Activated T-helper 1 cell treated with anti-CD3 and anti-CD28 coated beads, Interleukin-2, amount 50 U/mL, for 16 hours (primary cell): ENCODE measurements at regions not wholly inside any gene's neighbourhood (a gene's known extent, or its start where the extent isn't known, plus 50 kb on each side); places are given as distances from the start of the nearest gene placed in this dataset.

ENCODE experiments used
- DNase-seq, 2 donors: peaks; one replicate each; pipeline ENCODE4 v3.0.0-alpha.2; 2020; ENCODE audit warnings: low read depth in 1 of 2, low spot score in 1 of 2

GRCh38 chr4:180925805-180926204 is 1317.4 kb upstream of the TENM3 start:
- no peak for DNase-seq

GRCh38 chr4:180926277-180926676 is 1316.9 kb upstream of the TENM3 start:
- no peak for DNase-seq

- DNase-seq = no peak
These were observed 1310.7 kb upstream of the TENM3 start for GRCh38 chr4:180932370-180933001.

- DNase-seq = no peak
These were observed 1306.1 kb upstream of the TENM3 start for GRCh38 chr4:180937083-180937482.

GRCh38 chr4:180940680-180941079 is 1302.5 kb upstream of the TENM3 start:
- no peak for DNase-seq

GRCh38 chr4:180942367-180942916 is 1300.8 kb upstream of the TENM3 start:
- no peak for DNase-seq

- DNase-seq = no peak
These were observed 1297.0 kb upstream of the TENM3 start for GRCh38 chr4:180946188-180946587.

GRCh38 chr4:180947425-180947824 is 1295.8 kb upstream of the TENM3 start:
- no peak for DNase-seq

- DNase-seq = no peak
These were observed 1293.6 kb upstream of the TENM3 start for GRCh38 chr4:180949424-180950213.

DNA sequence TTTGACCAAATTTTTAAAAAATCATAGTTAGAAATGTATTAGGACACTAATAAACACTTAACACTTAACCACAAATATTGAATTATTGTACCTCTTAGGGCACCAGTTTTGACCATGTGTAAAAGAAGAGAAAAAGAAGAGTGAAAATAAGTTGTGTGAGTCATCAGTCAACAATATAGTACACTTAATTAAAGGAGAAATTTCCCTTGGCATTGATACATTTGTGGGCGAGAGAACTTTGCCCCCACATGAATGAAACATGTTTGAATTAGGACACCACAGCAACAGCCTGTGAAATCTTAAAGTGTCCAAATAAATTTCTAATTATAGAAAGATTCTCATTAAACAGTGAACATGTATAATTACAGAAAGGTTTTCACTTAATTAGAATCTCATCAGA is 1292.8 kb upstream of the TENM3 start:
- DNase-seq = no peak

GRCh38 chr4:180951312-180951711 is 1291.9 kb upstream of the TENM3 start:
- no peak for DNase-seq

DNA sequence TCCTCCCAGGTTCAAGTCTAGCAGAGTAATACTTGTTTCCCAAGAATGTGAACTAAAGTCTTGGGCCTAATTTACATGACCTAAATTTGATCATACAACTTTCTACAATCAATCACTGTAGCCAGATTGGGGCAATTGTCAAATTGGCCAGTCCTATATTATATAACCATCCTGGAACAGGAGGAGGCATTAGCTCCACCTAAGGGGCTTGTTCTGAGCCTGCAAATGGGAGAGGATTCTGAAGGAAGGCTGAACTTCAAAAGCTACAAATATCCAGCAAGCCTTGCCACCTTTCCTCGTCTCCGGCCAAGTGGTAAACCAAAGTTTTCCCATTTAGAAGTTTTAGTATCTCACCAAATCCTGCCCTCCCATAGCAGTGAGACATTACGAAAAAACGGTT is 1289.6 kb upstream of the TENM3 start:
- no peak for DNase-seq

DNA sequence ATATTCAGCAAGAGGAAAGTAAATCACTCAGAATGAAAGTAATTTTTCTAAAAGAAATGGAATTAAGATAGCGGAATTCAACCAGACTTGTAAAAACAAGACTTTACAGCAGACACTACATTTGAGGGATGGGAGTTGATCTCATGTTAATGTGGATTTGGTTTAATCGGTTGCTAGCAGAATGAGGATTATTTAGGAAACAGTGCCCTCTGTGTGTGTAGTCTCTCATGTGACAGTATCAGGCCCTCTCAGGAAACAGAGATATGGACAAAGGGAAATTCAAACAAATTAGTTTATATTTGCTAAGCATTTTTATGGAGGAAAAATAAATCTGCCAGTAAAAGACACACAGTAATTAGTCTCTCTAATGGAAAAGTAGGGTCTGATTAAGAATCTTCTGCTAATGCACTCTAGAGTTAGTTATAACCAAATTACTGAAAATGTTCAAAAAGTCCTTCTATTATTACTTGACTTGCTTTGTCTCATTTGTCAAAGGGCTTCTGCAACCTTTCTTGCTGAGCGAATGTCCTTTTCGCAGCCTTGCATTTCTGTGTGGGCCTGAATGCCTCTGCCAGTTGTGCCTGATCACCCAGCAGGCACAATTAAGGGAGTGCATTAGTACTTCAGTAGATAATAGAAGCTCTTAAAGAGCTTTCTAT is 1282.3 kb upstream of the TENM3 start:
- no peak for DNase-seq

DNA sequence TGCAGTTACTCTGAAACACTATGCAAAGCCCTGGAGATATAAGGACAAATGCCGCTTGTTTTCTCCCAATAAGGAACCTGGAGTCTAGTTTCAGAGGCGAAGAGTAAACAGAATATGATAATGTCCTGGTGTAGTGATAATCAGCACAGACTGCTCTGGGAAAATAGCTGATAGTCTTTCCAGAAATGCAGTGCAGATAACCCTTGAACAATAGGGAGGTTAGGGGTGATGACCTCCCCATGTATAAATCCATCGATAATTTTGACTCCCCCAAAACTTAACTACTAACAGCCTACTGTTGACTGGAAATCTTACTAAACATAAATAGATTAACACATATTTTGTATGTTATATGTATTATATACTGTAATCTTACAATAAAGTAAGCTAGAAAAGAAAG is 1280.9 kb upstream of the TENM3 start:
- DNase-seq = no peak

DNA sequence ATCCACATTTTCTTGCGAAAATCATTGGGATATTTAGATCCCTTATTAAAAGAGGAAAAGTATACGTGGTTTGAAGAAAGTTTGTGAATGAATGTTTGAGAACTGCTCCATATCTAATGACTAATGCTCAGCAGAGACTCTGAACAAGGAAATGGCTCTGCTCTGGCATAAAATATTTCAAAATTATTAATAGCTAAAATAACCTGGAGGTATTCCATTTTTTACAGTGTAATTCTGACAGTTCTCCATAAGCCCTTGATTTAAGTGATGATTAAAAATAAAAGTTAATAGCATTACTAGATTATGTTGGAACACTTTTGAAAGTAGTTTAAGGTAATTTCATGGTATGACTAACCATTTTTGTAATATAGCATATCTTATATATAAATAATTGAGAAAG is 1276.9 kb upstream of the TENM3 start:
- DNase-seq = no peak

- DNase-seq = no peak
These were observed 1275.3 kb upstream of the TENM3 start for GRCh38 chr4:180967936-180968335.

GRCh38 chr4:180973894-180974293 is 1269.3 kb upstream of the TENM3 start:
- DNase-seq = no peak

- DNase-seq = no peak
These were observed 1252.3 kb upstream of the TENM3 start for GRCh38 chr4:180990931-180991330.

DNA sequence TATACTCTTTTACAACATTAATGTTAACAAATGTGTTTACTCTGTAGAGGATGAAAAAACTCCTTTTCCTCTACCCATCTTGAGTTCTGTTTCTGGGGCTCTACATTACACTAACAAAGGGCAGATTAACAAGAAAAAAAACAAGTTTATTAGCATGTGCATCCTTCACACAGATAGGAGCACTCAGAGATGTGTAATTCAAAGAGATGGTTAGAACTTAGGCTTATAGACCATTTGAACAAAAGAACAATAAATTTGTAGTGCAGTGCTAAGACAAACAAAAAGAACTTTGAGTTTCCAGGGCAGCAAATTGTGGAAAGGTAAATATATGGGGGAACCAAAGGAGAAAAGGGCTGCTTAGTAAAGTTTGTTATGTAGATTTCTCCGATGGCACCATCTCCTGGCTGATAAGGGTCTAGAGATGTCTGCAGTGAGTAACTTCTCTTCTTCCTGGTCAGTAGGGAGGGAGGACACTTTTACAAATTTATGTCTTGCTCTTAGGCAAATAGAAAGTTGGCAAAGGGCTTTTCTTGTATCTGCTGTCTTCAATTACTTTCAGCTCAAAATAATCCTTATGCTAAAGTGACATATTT is 1249.9 kb upstream of the TENM3 start:
- no peak for DNase-seq

DNA sequence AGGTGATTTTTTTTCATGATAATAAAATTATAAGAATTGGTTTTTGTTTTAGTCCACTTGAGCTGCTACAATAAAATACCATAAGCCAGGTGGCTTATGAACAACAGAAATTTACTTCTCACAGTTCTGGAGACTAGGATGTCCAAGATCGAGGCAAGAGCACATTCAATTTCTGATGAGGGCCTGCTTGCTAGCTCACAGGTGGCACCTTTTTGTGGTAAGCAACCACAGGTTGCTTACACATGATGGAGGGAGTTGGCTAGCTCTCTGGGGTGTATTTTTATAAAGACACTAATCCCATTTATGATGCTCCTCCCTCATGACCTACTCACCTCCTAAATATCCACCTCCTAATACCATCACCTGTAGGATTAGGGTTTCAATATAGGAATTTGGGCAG is 1248.5 kb upstream of the TENM3 start:
- no peak for DNase-seq

GRCh38 chr4:180999217-180999616 is 1244.0 kb upstream of the TENM3 start:
- no peak for DNase-seq

DNA sequence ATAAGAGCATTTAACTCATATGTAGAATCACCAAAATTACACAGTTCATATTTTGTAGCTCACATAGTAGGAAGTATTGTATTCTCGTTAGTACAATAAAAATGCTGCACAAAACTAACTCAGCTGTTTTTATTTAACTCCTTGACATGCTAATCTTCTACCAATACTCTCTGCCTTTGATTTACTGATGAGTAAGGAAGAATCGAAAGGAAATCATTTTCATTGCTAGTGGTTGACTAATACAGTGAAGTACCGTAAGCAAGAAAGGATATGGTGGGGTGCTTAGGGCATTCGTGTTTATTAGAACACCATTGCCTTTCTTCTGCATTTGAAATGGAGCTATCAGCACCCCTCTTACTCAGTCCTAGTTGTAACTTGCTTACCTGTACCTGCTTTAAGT is 1239.1 kb upstream of the TENM3 start:
- no peak for DNase-seq
